T follicular helper cell (primary cell): ENCODE measurements at regions not wholly inside any gene's neighbourhood (a gene's known extent, or its start where the extent isn't known, plus 50 kb on each side); places are given as distances from the start of the nearest gene placed in this dataset.
"Not testable (repeated sequence)": the region's sequence is repeated elsewhere in the genome, so short reads cannot be mapped to it uniquely, and the experiment has no call there.

ENCODE experiments used
- DNase-seq: peaks from one replicate; pipeline ENCODE4 v3.0.0-alpha.2; 2020; ENCODE audit warnings: low read depth

DNA sequence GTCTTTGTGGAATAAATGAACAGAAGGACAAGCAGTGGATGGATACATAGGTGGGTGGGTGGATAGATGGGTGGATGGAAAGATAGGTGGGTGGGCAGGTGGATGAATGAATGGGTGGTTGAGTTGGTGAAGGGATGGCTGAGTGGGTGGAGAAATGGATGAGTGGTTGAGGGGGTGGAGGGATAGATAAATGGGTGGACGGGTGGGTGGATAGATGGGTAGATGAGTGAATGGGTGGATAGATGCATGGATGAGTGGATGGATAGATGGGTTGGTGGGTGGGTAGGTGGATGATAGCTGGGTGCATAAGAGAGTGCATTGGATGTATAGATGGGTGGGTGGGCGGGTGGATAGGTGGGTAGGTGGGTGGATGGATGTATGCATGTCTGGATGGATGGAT is 63.5 kb downstream of the UNC93B1 start:
- DNase-seq: not testable (repeated sequence)

DNA sequence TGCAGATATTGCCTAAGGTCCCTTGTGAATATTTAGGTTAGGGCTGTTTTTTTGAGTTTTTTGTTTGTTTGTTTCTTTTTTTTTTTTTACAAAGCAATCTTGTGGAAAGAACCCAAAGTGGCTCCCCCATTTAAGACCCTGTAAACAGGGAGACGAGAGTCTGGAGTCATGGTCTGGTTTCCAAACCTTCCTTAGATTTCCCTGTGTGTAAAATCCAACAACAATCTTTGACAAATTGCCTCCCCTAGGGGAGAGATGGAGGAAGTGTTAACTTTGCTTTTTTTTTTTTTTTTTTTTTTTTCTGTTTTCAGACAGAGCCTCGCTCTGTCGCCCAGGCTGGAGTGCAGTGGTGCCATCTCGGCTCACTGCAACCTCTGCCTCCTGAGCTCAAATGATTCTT is 64.9 kb downstream of the UNC93B1 start:
- not testable (repeated sequence) for DNase-seq

DNA sequence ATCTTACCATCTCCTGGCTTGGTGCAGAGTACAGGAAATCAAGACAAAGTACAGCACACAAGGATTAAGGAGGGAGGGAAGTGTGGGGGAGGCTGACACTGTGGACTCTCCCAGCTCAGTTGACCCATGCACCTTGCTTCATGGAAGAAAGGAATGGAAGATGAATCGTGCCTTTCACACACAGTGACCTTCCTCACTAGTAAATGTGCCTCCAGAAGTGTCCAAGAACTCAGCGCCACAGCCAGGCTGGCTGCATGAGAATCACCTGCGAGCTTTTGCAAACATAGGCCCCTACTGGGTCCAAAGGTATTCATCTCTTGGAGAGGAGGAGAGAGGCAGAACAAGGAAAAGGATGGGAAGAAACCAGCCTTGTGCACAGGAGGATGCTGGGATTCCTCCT is 65.5 kb downstream of the UNC93B1 start:
- not testable (repeated sequence) for DNase-seq

DNA sequence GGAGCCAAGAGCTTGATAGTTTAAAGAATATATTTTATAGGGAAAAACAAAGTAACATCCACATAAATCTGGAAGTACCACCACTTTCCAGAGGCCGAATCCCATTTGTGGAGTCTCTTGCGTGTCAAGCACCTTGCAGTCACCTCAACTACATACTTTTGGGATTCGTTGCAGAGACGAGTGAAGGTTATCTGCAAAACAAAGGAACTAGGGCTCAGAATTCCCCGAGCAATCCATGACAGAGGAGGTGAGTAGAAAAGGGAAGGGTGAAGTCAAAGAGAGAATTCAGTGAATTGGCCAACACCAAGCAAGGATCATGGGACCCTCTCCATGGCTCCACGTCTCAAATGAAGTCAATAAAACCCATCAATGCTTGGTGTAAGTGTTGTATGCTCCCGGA is 80.3 kb downstream of the UNC93B1 start:
- not testable (repeated sequence) for DNase-seq

DNA sequence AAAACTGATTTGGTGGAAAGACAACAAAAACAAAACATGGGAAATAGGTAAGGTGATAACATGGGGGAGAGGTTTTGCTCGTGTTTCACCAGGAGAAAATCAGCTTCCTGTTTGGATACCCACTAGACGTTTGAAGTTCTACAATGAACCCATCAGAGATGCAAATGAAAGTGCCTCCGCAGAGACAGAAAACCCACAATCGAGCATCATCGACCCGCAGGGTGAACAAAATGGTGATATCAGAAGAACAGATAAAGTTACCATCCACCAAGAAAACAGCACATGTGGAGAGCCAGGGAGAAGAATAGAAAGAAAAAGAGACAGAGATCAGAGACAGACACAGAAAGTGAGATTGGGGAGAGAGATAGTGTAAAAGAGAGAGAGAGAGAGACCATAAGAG is 83.4 kb downstream of the UNC93B1 start:
- peak; percentile 28 for DNase-seq

DNA sequence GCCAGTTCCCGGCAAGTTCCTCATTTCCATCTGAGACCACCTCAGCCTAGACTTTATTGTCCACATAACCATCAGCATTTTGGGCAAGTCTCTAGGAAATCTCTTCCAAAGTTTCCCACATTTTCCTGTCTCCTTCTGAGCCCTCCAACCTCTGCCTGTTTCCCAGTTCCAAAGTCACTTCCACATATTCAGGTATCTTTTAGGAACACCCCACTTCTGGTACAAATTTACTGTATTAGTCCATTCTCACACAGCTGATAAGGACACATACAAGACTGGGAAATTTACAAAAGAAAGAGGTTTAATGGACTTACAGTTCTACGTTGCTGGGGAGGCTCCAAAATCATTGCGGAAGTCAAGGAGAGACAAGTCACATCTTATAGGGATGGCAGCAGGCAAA is 91.7 kb downstream of the UNC93B1 start:
- not testable (repeated sequence) for DNase-seq

DNA sequence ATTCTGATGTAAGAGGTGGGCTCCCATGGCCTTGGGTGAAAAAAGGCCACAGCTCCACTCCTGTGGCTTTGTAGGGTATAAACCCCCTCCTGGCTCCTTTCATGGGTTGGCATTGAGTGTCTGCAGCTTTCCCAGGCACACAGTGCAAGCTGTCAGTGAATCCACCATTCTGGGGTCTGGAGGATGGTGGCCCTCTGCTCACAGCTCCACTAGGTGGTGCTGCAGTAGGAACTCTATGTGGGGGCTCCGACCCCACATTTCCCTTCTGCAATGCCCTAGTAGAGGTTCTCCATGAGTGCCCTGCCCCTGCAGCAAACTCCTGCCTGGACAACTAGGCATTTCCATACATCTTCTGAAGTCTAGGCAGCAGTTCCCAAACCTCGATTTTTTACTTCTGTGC is 92.7 kb downstream of the UNC93B1 start:
- DNase-seq: not testable (repeated sequence)

DNA sequence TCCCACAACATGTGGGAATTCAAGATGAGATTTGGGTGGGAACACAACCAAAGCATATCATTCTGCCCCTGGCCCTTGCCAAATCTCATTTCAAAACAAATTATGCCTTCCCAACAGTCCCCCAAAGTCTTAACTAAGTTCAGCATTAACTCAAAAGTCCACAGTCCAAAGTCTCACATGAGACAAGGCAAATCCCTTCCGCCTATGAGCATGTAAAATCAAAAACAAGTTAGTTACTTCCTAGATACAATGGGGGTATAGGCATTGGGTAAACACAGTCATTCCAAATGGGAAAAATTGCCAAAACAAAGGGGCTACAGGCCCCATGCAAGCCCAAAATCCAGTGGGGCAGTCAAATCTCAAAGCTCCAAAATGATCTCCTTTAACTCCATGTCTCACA is 93.1 kb downstream of the UNC93B1 start:
- not testable (repeated sequence) for DNase-seq

DNA sequence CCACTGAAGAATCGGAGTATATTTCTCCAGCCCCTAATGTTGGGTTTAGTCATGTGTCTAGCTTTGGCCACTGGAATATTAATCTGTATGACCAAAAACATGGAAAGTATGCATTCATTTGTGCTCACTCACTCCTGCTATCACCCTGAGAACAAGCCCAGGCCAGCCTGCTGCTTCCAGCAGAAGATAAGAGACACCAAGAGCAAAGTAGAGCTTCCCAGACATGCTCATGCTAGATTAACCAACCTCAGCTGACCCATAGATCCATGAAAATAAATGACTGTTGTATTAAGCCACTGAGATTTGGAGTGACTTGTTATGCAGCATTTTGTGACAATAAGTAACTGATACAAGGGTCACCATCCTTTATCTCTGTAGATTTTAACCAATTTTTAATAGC is 96.9 kb downstream of the UNC93B1 start:
- DNase-seq: not testable (repeated sequence)

DNA sequence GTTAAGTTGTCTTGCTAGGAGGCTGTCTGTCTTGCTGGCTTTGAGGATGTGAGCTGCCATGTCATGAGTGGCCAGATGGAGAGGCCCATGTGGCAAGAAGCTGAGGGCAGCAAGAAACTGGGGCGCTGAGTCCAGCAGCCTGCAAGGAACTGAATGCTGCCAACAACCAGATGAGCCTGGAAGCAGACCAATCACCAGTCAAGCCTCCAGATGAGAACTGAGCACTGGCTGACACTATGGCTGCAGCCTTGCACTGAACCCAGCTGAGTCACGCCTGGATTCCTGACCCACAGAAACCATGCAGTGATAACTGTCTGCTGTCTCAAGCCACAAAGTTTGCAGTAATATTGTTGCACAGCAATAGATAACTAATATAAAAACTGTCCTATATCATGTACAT is 104.4 kb downstream of the UNC93B1 start:
- DNase-seq: not testable (repeated sequence)

DNA sequence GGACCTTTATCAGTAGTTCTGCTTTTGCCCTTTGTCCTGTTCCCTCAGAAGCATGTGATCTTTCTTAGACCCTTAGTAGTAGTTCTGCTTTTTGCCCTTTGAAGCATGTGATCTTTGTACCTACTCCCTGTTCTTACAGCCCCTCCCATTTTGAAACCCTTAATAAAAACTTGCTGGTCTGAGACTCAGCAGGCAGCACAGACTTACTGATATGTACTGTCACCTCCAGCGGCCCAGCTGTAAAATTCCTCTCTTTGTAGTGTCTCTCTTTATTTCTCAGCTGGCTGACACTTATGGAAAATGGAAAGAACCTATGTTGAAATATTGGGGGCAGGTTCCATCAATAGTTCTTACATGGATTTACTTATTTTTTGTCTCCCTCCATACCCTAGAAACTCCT is 110.4 kb downstream of the UNC93B1 start:
- not testable (repeated sequence) for DNase-seq

DNA sequence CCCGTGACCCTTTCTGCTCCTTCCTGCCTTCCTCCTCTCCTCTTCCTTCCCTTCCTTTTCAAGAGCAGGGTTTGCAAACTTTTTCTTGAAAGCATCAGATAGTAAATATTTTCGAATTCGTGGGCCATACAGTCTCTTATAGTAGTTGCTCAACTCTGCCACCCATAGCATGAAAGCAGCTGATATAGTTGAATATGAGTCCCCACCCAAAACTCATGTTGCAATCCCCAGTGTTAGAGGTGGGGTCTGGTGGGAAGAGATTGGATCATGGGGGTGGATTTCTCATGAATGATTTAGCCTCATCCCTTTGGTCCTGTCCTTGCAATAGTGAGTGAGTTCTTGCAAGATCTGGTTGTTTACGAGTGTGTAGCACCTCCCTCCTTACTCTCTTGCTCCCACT is 114.3 kb downstream of the UNC93B1 start:
- not testable (repeated sequence) for DNase-seq

DNA sequence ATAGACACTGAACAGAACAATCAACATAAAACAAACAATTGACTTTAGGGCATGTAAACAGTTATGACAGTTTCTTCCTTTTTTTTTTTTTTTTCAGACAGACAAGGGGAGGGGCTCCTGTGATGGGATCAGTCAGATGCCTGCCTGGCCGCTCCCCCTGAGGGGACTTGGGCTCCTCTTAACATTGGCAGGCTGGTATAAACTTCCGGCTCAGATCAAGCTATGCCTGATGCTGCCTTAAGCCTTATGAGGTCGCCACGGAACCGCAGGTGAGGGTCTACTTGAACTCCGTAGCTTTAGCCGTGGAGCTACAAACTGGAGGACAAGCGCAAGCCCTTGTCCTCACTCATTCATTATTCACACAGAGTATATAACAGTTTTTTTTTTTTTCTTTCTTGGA is 115.8 kb downstream of the UNC93B1 start:
- DNase-seq: not testable (repeated sequence)

DNA sequence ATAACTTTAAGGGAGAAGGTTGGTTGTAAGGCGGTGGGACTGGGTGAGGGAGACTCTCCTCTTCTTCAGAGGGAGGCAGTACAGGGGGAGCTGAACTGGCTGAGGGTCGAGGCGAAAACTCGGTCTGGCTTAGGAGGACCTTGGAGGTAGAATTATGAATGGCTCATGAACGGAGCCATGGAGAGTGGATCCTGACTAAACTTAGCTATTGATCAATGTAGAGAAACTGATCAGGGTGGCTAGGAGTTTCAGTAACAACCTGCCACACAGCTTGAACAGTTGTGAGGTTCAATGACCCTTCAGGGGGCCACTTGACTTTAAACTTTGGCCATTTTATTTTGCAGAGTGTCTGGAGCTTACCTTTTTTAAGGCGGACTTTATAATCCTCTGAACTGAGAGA is 117.2 kb downstream of the UNC93B1 start:
- DNase-seq: not testable (repeated sequence)

DNA sequence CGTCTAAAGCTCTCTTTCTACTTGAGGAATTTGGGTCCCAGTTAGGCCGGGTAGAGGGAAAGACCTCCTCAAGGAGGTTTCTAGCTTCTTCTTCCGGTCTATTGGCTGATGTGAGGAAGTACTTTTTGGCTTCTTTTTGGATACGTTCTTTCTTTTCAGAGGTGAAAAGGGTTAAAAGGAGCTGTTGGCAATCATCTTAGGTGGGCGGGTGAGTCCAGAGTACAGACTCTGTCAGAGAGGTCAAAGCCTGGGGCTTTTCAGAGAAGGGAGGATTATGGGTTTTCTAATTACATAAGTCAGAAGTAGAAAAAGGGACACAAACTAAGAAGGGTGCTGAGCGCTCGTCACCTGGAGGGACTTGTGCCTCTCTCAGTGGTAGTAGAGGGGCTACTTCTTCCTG is 117.7 kb downstream of the UNC93B1 start:
- not testable (repeated sequence) for DNase-seq

DNA sequence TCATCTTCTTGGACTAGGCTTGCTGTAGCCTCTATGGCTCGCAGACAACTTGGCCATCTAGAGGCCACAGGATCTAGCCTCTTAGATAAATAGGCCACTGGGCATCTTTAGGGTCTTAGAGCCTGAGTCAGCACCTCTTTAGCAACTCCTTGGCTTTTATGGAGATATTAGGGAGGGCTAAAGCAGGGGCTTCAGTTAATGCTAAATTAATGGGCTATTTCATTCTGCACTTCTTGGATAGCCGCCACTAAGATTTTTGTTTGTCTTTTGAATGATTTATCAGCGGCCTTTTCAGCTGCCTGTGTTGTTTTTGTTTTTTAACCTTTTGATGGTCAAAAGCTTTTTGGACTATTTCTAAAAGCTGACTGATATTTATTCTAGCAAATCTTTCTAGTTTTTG is 118.3 kb downstream of the UNC93B1 start:
- DNase-seq: not testable (repeated sequence)

DNA sequence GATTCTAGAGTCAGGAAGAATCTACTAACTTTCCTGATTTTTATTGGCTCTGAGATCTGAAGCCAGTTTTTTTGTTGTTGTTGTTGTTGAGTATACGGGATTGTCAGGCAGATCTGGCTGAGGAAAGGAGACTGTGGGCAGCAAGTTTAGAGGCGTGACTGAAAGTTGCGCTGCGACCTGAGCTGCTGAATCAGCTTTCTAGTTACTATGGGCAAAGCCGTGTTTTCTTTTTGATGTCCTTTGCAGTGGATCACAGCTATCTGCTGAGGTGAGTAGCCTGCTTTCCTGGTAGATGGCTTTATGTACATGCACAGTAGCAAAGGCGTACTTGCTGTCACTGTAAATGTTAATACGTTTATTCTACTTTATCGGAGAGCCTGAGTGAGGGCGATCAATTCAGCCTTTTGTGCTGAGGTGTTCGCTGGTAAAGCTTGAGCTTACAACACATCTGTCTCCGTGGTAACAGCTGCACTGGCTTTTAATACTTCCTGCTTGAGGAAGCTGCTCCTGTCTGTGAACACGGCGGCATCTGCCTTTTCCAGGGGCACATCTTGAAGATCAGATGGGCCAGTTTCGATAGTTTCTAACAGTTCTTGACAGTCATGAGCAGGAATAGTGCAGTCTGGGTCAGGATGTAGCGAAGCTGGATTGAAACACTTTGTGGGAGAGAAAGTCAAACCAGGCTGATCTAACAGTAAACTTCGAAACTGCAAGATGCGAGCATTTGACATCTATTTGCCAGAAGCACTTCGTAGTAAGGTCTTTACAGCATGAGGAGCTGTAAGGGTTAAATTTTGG is 118.9 kb downstream of the UNC93B1 start:
- peak; percentile 23 for DNase-seq

DNA sequence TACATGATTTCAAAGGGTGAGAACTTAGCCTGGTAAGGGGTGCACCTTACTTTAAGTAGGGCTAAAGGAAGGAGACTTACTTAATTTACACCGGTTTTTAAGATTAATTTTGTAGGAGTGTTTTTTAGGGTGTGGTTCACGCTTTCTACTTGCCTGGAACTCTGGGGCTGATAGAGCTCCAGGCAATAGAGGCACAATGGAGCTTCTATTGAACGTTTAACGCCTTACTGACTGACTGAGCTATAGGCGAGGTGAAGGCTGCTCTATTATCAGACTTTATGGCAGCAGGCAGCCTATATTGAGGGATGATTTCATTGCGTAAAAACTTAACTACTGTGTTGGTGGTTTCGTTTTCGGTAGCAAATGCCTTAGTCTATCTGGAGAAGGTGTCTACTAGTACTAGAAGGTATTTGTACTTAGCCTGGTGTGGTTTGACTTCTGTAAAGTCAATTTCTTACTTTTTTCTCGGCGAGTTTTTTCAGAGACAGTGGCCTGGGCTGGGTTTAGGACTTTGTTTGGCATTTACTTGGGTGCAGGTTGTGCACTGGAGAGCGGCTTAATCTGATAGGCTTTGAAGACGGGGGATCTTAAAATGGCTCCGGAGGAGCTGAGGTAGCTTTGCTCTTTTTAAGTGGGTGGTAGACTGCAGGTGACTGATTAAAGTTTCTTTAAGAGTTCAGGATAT is 119.7 kb downstream of the UNC93B1 start:
- not testable (repeated sequence) for DNase-seq

DNA sequence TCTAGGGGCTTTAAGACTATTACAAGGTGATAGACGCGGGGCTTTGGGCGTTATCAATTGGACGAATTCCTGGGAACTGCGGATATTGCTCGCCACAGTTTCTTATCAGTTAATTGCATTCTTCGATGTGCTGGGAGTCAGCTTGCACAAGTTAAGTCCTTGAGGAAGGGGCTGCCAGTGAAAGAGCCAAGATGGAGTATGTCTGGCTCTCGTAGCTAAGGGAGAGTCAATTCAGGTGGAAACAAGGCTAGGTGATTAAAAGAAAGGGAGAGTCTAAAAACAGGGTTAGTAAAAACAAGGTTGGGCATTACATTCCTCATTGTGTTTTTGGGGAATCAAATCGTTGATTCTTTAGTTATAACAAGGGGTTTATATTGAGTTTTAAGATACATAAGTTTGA is 121.6 kb downstream of the UNC93B1 start:
- not testable (repeated sequence) for DNase-seq

DNA sequence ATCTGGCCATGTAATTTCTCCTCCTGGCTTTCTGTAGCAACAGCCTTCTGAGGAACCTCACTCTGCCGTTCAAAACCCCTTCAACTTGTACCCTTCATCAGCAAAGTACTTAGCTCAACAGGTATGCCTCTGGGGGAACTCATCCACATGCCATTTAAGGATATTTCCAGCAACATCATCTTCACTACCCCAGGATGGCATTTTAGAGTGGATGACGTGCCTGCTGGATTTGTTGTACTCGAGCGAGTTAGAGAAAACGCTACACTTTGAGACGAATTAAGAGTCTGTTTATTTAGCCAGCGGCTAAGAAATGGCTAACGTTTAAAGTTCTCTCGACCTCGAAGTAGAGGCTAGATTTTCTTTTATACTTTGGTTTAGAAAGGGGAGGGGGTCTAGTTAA is 122.1 kb downstream of the UNC93B1 start:
- DNase-seq: not testable (repeated sequence)

DNA sequence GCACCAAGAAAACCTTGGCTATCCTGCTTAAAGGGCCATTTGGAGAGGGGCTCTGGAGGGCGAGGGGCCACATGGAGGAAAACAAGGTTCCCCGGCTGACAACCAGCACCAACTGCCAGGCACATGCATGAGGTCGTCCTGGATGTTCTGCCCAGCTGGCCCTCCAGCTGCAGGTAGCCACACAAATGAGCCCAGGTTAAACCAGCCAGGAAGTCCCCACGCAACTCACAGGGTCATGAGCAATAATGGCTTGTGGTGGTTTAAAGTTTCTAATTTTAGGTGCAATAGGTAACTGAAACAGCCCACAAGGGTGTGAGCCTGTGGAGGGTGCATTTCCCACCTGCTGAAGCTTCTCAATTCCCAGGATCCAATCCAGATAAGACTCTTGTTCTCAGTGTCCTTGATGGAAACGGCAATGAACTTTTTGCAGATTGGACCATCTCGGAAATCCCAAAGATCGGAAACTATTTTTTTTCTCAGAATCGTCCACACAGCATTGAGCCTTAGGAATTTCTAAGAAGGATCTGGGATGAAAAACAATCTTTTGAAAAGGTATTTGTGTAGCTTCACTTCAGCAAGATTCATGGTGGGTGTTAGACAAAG is 123.2 kb downstream of the UNC93B1 start:
- not testable (repeated sequence) for DNase-seq

DNA sequence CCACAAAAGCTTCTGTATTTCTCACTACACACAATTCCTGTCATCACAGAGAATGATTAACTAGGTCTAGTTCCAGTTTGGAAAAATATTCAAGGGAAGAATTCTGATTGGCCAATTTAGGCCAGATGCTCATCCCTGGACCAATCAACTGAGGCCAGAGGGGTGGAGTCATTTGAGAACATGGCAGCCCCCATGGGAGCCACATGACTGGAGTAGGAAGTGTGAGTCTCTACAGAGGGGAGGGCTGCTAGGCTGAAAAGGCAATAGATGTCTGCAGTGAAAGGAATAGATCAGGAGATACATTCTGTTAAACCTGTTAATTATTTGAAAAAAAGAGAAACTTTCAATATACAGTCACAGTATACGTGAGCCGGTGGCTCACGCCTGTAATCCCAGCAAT is 125.2 kb downstream of the UNC93B1 start:
- not testable (repeated sequence) for DNase-seq

DNA sequence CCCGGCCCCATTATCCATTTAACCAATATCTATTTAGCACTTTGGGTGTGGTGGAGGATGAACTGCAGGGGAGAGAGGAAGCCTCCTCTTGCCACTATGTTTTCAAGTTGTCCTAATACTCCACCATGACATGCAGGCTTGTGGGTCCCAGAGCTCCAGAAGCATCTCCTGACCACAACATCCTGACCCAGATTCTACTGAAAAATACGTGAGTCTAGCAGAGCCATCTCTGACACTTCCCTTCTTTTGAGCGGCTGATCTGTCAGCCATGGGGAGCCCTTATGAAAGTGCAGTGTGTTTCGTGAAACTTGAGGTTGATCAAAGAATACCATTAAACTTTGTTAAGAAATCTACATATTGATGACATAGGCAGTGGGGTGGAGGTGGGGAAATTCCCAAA is 126.6 kb downstream of the UNC93B1 start:
- DNase-seq: not testable (repeated sequence)
